HG03520 (cell line): ENCODE measurements at regions not wholly inside any gene's neighbourhood (a gene's known extent, or its start where the extent isn't known, plus 50 kb on each side); places are given as distances from the start of the nearest gene placed in this dataset.

Source experiments
- ATAC-seq: cut with Tn5 transposase; IDR thresholded peaks from one replicate; pipeline ENCODE4 v1.9.1; 2021; ENCODE audit warnings: mild to moderate bottlenecking, moderate library complexity; ENCODE audit not compliant: unreplicated experiment

DNA sequence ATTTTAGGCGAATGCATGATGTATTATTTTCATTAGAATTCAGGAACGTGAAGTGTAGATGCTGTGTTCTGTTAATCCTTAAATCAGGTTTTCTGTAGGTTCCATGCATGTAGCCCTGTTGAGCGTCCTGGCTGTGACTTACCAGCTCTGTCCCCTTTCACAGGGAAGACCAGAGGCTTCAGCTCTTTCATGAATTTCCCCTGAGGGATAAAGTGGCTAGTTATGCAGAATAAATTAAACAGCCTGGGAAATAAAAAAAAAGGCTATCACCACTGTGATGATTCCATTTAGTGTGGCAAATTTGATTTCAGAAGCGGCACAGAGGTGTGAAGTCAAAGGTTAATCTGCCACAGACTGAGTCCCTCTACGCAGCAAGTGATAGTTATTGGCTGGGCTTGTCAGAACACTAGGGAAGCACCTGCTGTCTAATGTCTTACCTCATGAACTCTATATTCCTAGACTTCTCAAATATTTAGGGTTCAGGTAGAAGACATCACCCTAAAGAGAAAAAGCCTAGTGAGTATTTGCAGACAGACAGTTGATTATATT lies 61.6 kb upstream of the LINC00305 start:
- no peak for ATAC-seq

DNA sequence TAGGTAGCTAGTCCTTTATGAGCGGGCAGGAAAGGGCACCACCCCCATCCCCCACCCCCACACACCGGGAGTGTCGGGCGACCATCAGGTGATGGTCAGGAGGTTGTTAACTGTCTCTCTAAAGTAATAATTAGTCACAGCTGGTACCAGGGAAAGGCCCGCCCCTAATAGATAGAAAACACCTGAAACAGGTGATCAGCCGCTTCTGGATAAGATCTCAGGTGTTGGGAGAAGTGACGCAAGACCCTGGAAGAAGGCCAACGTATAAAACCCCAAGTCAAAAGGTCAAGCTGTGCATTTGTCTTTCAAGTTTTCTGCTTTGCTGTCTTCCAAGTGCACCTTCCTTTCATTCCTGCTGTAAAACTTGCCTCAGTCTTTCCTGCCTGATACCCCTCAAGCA lies 59.6 kb upstream of the LINC00305 start:
- ATAC-seq: no peak

DNA sequence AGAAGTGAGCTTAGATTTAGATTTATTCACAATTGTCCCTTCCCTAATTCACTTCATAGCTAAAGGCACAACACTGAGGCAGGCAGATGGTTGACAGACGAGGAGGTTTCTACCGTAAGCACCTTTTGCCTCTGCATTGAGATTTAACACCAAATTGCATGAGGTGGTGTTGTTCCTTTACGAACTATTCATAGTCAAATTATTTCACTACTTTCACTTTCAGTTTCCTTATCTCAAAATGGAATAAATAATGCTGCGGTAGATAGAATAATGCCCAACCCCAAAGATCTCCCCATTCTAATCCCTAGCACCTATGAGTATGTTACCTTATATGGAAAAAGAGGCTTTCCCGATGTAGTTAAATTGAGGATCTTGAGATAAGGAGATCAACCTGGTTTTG lies 58.9 kb upstream of the LINC00305 start:
- no peak for ATAC-seq

DNA sequence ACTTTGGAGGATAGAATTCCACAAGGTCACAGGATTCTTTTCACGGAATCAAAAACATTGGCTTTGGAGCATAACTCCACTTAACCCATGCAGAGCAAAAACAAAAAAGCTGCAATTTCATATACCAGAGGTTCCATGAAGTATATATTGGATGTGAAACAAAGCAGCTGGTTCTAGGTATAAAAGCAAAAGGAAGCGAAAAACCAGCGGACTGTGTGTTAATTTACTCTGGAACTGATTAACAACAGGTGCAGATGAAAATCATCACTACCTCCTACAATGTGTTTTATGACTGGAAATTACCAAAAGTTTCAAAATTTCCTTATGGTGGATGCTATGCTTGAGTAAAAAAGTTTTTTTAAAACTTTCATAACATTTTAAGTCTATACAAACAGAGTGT lies 54.4 kb upstream of the LINC00305 start:
- no peak for ATAC-seq

DNA sequence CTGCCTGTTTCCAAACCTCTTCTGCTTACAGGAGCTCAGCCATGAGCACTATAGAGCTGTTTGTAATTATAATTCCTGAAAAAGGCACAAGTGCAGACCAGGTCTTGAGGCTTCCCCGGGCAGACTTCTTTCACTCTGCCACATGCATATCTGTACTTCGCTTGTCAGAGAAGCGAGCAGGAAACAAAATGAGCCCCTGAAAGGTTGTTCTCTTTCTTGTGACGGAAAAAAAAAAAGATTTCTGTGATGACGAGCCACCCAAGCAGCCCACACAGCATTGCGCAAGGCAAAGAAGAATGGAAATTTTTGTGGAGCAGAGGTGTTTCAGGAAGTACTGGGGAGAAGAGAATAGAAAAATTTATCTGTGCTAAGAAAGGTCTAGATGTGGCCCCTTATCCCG lies 54.0 kb upstream of the LINC00305 start:
- ATAC-seq: no peak

DNA sequence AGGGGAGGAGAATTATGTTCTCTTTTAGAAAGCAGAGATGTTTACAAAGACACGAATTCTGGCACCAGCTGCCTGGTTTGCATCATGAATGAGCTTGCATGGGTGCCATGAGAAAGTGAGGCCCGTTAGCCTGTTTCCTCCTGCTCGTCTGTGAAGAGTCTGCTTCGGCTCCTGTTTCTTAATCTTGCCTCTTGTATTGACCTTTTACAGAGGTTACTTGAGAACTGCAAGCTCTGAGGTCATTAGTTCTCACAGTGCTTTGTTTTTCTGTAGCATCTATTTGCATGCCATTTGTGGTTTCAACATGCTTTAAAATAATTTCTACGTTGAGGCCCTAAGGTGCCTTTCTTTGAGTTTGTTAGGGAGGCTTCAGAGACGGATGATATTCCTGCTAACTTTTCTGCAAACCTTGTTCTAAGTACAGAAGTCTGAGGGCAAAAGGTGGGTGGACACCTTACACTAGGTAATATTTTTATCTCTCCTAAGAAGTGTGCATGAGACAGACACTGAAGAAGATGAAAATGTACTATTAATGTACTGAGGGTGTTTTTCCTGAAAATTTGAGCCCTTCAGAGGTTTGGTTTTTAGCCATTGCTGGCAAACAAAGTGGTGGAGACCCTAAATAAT lies 53.4 kb upstream of the LINC00305 start:
- no peak for ATAC-seq

DNA sequence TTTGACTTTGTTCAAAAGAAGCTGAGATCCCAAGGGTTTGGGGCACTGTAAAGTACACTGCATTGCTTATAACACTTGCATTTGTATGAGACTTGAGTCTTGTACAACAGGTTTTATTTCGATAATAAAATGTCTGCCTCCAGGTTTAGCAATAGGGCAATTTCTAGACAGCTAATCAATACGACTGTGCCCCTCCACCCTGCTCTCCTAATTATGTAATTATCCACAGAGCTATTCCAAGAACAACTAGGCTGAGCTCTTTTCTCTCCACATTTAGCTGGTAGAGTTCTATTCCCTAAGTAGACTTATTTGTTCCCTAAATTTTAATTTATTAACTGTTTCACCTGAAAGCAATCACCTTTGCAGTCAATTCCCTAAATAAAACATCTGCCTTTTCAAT lies 52.9 kb upstream of the LINC00305 start:
- ATAC-seq: no peak

DNA sequence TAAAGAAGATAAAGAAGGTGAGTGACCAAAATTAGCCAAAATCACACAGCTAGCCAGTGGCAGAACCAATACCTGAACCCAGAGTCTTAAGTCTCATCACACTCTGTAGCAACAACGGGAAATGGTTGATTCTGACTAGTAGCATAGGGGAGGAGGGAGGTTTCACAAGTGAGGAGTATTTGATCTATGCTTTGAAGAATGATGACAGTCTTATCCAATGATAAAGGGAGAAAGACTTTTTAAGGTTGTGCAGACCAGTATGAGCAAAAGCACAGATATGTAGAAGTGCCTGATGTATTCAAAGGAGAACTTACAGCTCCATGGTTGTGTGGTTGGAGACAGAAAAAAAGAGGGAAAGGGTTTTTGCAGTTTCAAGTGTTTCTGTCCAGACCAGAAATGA lies 50.7 kb upstream of the LINC00305 start:
- ATAC-seq: no peak
